Adrenal gland (tissue), 5 donors: ENCODE measurements at regions not wholly inside any gene's neighbourhood (a gene's known extent, or its start where the extent isn't known, plus 50 kb on each side); places are given as distances from the start of the nearest gene placed in this dataset.

Source experiments
- POLR2A ChIP-seq, 2 donors: fragments of 450-650 bp; IDR thresholded peaks; one replicate each; pipeline ENCODE4 v1.6.1; 2017; ENCODE audit warnings: antibody characterized with exemption in 2 of 2, mild to moderate bottlenecking in 2 of 2, moderate library complexity in 1 of 2
- TF ChIP-seq, protein P1 (sequence below), 6 experiments: fragments of 450-650 bp in 4 of 6; fragments of 200-600 bp in 2 of 6; sonication (generic) in 1 of 6; IDR thresholded peaks; 1 replicate in 5 of 6; 2 replicates in 1 of 6; pipeline versions ENCODE4 v1.5.1 to v1.8.0; 2016 to 2021; ENCODE audit warnings: antibody characterized with exemption in 6 of 6, mild to moderate bottlenecking in 2 of 6, moderate library complexity in 1 of 6
- donor health status: DM: no; HTN: no; CAD: no.

GRCh38 chr18:51953521-51953920 is 386.5 kb upstream of the DCC start:
- TF ChIP-seq POLR2A (IDR thresholded peaks at IDR 0.05) = no peak
- TF ChIP-seq, protein P1, sequence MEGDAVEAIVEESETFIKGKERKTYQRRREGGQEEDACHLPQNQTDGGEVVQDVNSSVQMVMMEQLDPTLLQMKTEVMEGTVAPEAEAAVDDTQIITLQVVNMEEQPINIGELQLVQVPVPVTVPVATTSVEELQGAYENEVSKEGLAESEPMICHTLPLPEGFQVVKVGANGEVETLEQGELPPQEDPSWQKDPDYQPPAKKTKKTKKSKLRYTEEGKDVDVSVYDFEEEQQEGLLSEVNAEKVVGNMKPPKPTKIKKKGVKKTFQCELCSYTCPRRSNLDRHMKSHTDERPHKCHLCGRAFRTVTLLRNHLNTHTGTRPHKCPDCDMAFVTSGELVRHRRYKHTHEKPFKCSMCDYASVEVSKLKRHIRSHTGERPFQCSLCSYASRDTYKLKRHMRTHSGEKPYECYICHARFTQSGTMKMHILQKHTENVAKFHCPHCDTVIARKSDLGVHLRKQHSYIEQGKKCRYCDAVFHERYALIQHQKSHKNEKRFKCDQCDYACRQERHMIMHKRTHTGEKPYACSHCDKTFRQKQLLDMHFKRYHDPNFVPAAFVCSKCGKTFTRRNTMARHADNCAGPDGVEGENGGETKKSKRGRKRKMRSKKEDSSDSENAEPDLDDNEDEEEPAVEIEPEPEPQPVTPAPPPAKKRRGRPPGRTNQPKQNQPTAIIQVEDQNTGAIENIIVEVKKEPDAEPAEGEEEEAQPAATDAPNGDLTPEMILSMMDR (IDR thresholded peaks at IDR 0.05) = no peak
